Progenitor cell of endocrine pancreas (in vitro differentiated cells): ENCODE measurements at regions not wholly inside any gene's neighbourhood (a gene's known extent, or its start where the extent isn't known, plus 50 kb on each side); places are given as distances from the start of the nearest gene placed in this dataset.

Experiments used
- DNase-seq: peaks from one replicate; pipeline ENCODE4 v3.0.0; 2021; ENCODE audit warnings: low spot score; ENCODE audit not compliant: unreplicated experiment
- H3K27ac Mint-ChIP-seq: 2 replicates; pipeline ENCODE4 v1.8.0; 2021; ENCODE audit warnings: mild to moderate bottlenecking, moderate library complexity, mixed read lengths
- H3K27me3 Mint-ChIP-seq: 2 replicates; pipeline ENCODE4 v1.8.0; 2021; ENCODE audit warnings: mixed read lengths
- H3K36me3 Mint-ChIP-seq: 2 replicates; pipeline ENCODE4 v1.8.0; 2022; ENCODE audit warnings: mixed read lengths; ENCODE audit not compliant: insufficient read depth
- H3K4me1 Mint-ChIP-seq: 2 replicates; pipeline ENCODE4 v1.8.0; 2021; ENCODE audit warnings: low read depth, mixed read lengths
- H3K4me3 Mint-ChIP-seq: 2 replicates; pipeline ENCODE4 v1.8.0; 2021; ENCODE audit warnings: low read depth, mild to moderate bottlenecking, moderate library complexity, mixed read lengths
- H3K9me3 Mint-ChIP-seq: 2 replicates; pipeline ENCODE4 v1.8.0; 2021; ENCODE audit warnings: low read depth, mixed read lengths
- CTCF ChIP-seq: fragments of 200-600 bp; sonication (generic); IDR thresholded peaks from one replicate; pipeline ENCODE4 v1.5.0; 2021; ENCODE audit warnings: antibody characterized with exemption, mild to moderate bottlenecking; ENCODE audit not compliant: unreplicated experiment

- H3K27me3 Mint-ChIP-seq = no peaks in the 10 kb centered on the region
- no peaks in the 10 kb centered on the region for H3K9me3 Mint-ChIP-seq
- no peak overlapping the region for H3K27ac Mint-ChIP-seq
- TF ChIP-seq CTCF = no peak
- H3K4me3 Mint-ChIP-seq = no peak overlapping the region
- H3K36me3 Mint-ChIP-seq = no peaks in the 10 kb centered on the region
- H3K4me1 Mint-ChIP-seq = peaks cover 7% of the 10 kb centered on the region
- no peak for DNase-seq
Measured at GRCh38 chr3:177596816-177597271, 399.6 kb upstream of the TBL1XR1 start.

GRCh38 chr3:177597311-177598096 is 400.2 kb upstream of the TBL1XR1 start:
- Mint-ChIP-seq H3K36me3 (no peaks in the 10 kb centered on the region), H3K27me3 (no peaks in the 10 kb centered on the region), H3K4me1 (peaks cover 12% of the 10 kb centered on the region), H3K9me3 (no peaks in the 10 kb centered on the region), H3K27ac (no peak overlapping the region), H3K4me3 (no peak overlapping the region)
- no peak for TF ChIP-seq CTCF
- DNase-seq = no peak

- DNase-seq = no peak
- no peaks in the 10 kb centered on the region for H3K27me3 Mint-ChIP-seq
- H3K4me1 Mint-ChIP-seq = peaks cover 17% of the 10 kb centered on the region
- no peak overlapping the region for H3K27ac Mint-ChIP-seq
- no peak overlapping the region for H3K4me3 Mint-ChIP-seq
- TF ChIP-seq CTCF = no peak
- no peaks in the 10 kb centered on the region for H3K36me3 Mint-ChIP-seq
- no peaks in the 10 kb centered on the region for H3K9me3 Mint-ChIP-seq
Measured at GRCh38 chr3:177598097-177598833, 401.0 kb upstream of the TBL1XR1 start.

GRCh38 chr3:177599326-177599725 is 402.0 kb upstream of the TBL1XR1 start:
- Mint-ChIP-seq H3K4me1 (peaks cover 22% of the 10 kb centered on the region), H3K27me3 (no peaks in the 10 kb centered on the region), H3K4me3 (no peak overlapping the region), H3K9me3 (no peaks in the 10 kb centered on the region), H3K36me3 (no peaks in the 10 kb centered on the region), H3K27ac (no peak overlapping the region)
- DNase-seq = no peak
- TF ChIP-seq CTCF = no peak

GRCh38 chr3:177599837-177600236 is 402.6 kb upstream of the TBL1XR1 start:
- no peak for TF ChIP-seq CTCF
- Mint-ChIP-seq H3K9me3 (peaks cover under 1% of the 10 kb centered on the region), H3K27me3 (no peaks in the 10 kb centered on the region), H3K4me1 (peaks cover 22% of the 10 kb centered on the region), H3K36me3 (no peaks in the 10 kb centered on the region), H3K4me3 (no peak overlapping the region), H3K27ac (no peak overlapping the region)
- no peak for DNase-seq
